GM18508 (cell line): ENCODE measurements at regions not wholly inside any gene's neighbourhood (a gene's known extent, or its start where the extent isn't known, plus 50 kb on each side); places are given as distances from the start of the nearest gene placed in this dataset.

Source experiments
- ATAC-seq: cut with Tn5 transposase; IDR thresholded peaks from one replicate; pipeline ENCODE4 v1.9.1; 2021; ENCODE audit warnings: moderate number of reproducible peaks; ENCODE audit not compliant: insufficient read depth, unreplicated experiment

- ATAC-seq: no peak
These were observed 122.8 kb downstream of the PRLHR start for GRCh38 chr10:118472415-118473304.

GRCh38 chr10:118471863-118472262, 123.6 kb downstream of the PRLHR start:
- no peak for ATAC-seq

- ATAC-seq: no peak
These were observed 125.0 kb downstream of the PRLHR start for GRCh38 chr10:118470470-118470869.

GRCh38 chr10:118467200-118467599, 125.1 kb upstream of the FAM204A start:
- ATAC-seq: no peak

- ATAC-seq: no peak
These were observed 123.3 kb upstream of the FAM204A start for GRCh38 chr10:118465300-118465874.

- ATAC-seq: no peak
These were observed 121.6 kb upstream of the FAM204A start for GRCh38 chr10:118463740-118464139.

- ATAC-seq: no peak
These were observed 120.3 kb upstream of the FAM204A start for GRCh38 chr10:118462401-118462800.

- ATAC-seq: peak; percentile 68
These were observed 117.6 kb upstream of the FAM204A start for GRCh38 chr10:118459642-118460193.

- no peak for ATAC-seq
These were observed 117.0 kb upstream of the FAM204A start for GRCh38 chr10:118458957-118459641.

GRCh38 chr10:118457824-118458428, 115.8 kb upstream of the FAM204A start:
- no peak for ATAC-seq

- no peak for ATAC-seq
These were observed 113.1 kb upstream of the FAM204A start for GRCh38 chr10:118455181-118455695.

GRCh38 chr10:118454211-118454610, 112.1 kb upstream of the FAM204A start:
- no peak for ATAC-seq

- no peak for ATAC-seq
These were observed 110.0 kb upstream of the FAM204A start for GRCh38 chr10:118452098-118452497.

GRCh38 chr10:118449521-118449920, 107.4 kb upstream of the FAM204A start:
- ATAC-seq: no peak

GRCh38 chr10:118448744-118449143, 106.6 kb upstream of the FAM204A start:
- ATAC-seq: no peak

- ATAC-seq: no peak
These were observed 105.5 kb upstream of the FAM204A start for GRCh38 chr10:118447478-118448270.

GRCh38 chr10:118445535-118445934, 103.4 kb upstream of the FAM204A start:
- ATAC-seq: no peak

GRCh38 chr10:118444069-118444468, 101.9 kb upstream of the FAM204A start:
- ATAC-seq: no peak

- no peak for ATAC-seq
These were observed 99.9 kb upstream of the FAM204A start for GRCh38 chr10:118442032-118442431.
